ENCODE measurements at regions not wholly inside any gene's neighbourhood (a gene's known extent, or its start where the extent isn't known, plus 50 kb on each side); places are given as distances from the start of the nearest gene placed in this dataset.

DNA sequence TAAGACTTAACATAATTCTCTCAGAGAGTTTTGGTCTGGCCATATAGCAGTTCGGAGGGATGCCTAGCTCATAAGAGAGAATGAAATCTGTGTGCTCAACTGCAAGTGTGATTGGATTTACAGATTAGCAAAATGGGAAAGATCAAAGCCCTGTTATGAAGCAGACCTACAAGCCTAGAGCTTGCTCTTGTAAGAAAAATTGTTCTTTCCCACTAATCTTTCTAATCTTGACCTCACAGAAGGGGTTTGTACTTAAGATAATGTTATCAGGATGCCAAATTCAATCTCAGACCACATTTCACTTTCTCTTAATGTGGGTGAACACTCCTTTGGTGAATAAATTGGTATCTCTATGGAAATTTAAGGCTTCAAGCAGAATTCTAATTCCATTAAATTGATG lies 267.2 kb downstream of the RAB38 start:
- TF ChIP-seq, protein P1, sequence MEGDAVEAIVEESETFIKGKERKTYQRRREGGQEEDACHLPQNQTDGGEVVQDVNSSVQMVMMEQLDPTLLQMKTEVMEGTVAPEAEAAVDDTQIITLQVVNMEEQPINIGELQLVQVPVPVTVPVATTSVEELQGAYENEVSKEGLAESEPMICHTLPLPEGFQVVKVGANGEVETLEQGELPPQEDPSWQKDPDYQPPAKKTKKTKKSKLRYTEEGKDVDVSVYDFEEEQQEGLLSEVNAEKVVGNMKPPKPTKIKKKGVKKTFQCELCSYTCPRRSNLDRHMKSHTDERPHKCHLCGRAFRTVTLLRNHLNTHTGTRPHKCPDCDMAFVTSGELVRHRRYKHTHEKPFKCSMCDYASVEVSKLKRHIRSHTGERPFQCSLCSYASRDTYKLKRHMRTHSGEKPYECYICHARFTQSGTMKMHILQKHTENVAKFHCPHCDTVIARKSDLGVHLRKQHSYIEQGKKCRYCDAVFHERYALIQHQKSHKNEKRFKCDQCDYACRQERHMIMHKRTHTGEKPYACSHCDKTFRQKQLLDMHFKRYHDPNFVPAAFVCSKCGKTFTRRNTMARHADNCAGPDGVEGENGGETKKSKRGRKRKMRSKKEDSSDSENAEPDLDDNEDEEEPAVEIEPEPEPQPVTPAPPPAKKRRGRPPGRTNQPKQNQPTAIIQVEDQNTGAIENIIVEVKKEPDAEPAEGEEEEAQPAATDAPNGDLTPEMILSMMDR (IDR thresholded peaks at IDR 0.05), result no peak
- no peak for TF ChIP-seq EZH2 (IDR thresholded peaks at IDR 0.05)
